IMR-90 (cell line): ENCODE measurements at regions not wholly inside any gene's neighbourhood (a gene's known extent, or its start where the extent isn't known, plus 50 kb on each side); places are given as distances from the start of the nearest gene placed in this dataset.

Experiments used
- BHLHE40 ChIP-seq: fragments of 150-350 bp; IDR thresholded peaks from 2 replicates; pipeline ENCODE4 v1.6.1; 2016; ENCODE audit warnings: mild to moderate bottlenecking, low read depth, low read length
- CEBPB ChIP-seq: IDR thresholded peaks from 2 replicates; pipeline ENCODE4 v1.6.1; 2012; ENCODE audit warnings: low read depth, low read length, improper control_type of control experiment
- CTCF ChIP-seq: conservative IDR thresholded peaks from 2 replicates; pipeline ENCODE4 v1.5.1; 2012; ENCODE audit warnings: mild to moderate bottlenecking, low read depth, low read length, improper control_type of control experiment
- FOS ChIP-seq: fragments of 150-350 bp; IDR thresholded peaks from 2 replicates; pipeline ENCODE4 v1.6.1; 2016; ENCODE audit warnings: low read depth, low read length
- MAFK ChIP-seq: IDR thresholded peaks from 2 replicates; pipeline ENCODE4 v1.6.1; 2012; ENCODE audit warnings: low read depth, low read length, improper control_type of control experiment
- MXI1 ChIP-seq: IDR thresholded peaks from 2 replicates; pipeline ENCODE4 v1.6.1; 2012; ENCODE audit warnings: low read depth, mild to moderate bottlenecking, low read length, moderate library complexity, borderline replicate concordance
- NFE2L2 ChIP-seq: fragments of 150-350 bp; IDR thresholded peaks from 2 replicates; pipeline ENCODE4 v1.6.1; 2016; ENCODE audit warnings: low read depth, mild to moderate bottlenecking, low read length
- POLR2A ChIP-seq: IDR thresholded peaks from 2 replicates; pipeline ENCODE4 v1.6.1; 2012; ENCODE audit warnings: mild to moderate bottlenecking, low read depth, low read length
- RFX5 ChIP-seq: IDR thresholded peaks from 2 replicates; pipeline ENCODE4 v1.8.0; 2012; ENCODE audit warnings: low read depth, mild to moderate bottlenecking, low read length, moderate library complexity
- USF2 ChIP-seq: fragments of 150-350 bp; IDR thresholded peaks from 2 replicates; pipeline ENCODE4 v1.6.1; 2017; ENCODE audit warnings: mild to moderate bottlenecking, antibody characterized with exemption, low read length, low read depth

DNA sequence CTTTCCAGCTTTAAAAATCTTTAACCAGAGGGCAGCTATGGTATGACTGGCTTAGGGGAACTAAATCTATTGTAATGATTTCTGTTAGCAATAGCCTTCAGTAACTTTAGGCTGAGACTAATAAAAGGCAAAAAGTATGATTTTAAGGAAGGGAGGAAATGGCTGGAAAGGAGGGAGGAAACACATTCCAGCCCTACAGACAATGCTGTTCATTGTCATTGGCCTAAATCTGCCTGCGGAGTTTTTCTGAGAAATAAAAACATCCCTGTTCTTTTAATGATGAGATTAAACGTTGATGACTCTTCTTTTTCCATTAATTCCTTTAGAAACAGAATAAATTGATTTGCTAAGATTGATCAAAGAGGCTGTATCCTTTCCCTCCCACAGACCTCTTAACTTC is 99.6 kb upstream of the GRAMD1B start:
- TF ChIP-seq CTCF (no peak), MAFK (no peak), POLR2A (no peak), FOS (no peak), USF2 (no peak), BHLHE40 (no peak), CEBPB (no peak), MXI1 (no peak), NFE2L2 (no peak), RFX5 (no peak)
